Stimulated activated CD8-positive, alpha-beta memory T cell treated with anti-CD3 and anti-CD28 coated beads, Interleukin-2, amount 100 ng/mL, for 48 hours (primary cell): ENCODE measurements at regions not wholly inside any gene's neighbourhood (a gene's known extent, or its start where the extent isn't known, plus 50 kb on each side); places are given as distances from the start of the nearest gene placed in this dataset.

Experiments used
- DNase-seq, 2 donors: peaks; one replicate each; pipeline ENCODE4 v3.0.0-alpha.2; 2020; ENCODE audit warnings: low read depth in 2 of 2

- DNase-seq: no peak
Measured at GRCh38 chr18:25445430-25445829, 93.5 kb upstream of the ZNF521 start.

DNA sequence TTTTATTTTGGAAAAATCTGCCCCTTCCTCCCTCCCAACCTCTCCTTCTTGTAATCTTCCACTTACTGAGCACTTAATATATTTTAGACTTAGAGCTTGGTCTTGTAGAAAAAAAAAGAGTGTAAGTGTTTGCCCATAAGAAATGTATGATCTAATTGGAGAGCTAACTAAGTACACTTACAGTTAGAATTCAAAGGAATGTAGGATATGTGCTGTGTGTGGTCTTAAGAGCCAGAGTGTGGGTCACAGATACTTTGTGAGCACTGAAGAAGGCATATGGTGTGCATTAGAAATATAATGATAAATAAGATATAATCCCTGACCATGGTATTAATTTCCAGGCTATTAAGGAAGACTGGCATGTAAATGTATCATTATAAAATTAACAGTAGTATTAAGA, 91.8 kb upstream of the ZNF521 start:
- DNase-seq: no peak

- DNase-seq: no peak
Measured at GRCh38 chr18:25435149-25435782, 83.3 kb upstream of the ZNF521 start.

GRCh38 chr18:25434745-25435144, 82.8 kb upstream of the ZNF521 start:
- DNase-seq: no peak

DNA sequence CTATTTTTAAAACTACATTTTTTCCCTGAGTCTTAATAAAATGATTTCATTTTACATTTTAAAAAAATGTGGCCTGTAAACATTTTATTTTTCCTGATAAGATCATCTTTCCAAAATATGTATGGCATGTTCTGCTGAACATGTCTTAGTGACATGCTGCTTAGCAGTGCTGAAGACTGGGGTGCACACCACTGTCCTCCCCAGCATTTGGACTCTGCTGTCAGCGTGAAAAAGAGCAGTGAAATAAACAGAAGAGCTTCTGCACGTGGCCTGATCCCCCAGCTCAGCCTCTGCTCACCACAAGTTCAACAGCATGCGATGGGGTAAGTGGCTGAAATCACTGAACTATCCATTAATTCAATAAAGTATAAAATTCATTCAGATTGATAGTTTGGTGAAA, 81.6 kb upstream of the ZNF521 start:
- no peak for DNase-seq

DNA sequence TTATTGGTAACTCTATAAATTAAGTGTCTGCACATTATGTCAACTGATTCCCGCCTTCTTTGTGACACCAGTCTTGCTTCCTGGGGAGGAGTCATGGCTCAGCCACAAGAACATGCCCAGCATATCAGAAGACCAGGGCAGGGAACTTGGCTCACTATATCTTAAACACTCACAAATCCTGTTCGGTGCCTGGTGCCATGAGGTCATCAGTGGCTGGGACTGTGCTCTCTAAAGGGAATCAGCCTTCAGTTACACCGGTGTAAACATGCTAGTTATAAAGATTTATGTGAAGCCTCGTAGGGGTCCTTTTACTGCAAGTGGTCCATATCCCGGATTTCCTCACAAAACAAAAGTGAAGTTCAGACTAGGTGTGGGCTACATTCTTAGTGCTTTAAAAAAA, 73.1 kb upstream of the ZNF521 start:
- no peak for DNase-seq

DNA sequence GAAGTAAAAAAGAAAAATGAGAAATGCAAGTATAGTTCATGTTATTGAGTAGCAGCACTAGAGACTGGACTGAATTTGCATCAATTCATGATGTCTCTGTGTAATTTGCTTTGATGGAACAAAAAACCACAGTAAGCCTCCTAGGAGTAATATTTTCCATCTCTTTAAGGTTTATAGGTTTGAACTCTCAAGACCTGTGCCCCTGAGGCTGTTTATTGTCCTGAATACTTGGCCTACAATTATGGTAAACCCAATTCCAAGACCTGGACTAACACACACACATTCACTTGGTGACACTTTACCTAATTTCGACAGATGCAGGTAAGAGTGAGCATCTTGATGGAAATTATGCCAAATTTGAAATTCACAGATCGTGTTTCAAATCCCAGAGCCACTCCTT, 71.8 kb upstream of the ZNF521 start:
- no peak for DNase-seq

DNA sequence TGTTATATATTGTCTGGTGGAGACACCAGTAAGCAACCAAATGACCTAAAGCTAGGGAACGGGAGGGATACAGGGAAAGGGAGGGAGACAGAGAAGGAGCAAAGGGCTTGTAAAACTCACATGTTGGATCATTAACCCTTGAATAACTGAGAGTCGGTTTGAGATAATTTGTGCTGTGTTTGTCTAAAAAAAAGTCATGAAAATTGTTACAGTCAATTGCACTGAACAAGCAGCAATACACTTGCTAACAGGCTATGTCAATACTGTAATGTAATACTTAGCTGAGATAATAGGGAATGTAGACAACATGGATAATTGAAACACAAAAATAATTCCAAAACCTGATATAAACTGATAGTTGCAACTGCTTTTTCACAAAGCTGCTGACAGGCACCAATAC, 71.3 kb upstream of the ZNF521 start:
- no peak for DNase-seq

GRCh38 chr18:25422230-25422629, 70.3 kb upstream of the ZNF521 start:
- DNase-seq: no peak

DNA sequence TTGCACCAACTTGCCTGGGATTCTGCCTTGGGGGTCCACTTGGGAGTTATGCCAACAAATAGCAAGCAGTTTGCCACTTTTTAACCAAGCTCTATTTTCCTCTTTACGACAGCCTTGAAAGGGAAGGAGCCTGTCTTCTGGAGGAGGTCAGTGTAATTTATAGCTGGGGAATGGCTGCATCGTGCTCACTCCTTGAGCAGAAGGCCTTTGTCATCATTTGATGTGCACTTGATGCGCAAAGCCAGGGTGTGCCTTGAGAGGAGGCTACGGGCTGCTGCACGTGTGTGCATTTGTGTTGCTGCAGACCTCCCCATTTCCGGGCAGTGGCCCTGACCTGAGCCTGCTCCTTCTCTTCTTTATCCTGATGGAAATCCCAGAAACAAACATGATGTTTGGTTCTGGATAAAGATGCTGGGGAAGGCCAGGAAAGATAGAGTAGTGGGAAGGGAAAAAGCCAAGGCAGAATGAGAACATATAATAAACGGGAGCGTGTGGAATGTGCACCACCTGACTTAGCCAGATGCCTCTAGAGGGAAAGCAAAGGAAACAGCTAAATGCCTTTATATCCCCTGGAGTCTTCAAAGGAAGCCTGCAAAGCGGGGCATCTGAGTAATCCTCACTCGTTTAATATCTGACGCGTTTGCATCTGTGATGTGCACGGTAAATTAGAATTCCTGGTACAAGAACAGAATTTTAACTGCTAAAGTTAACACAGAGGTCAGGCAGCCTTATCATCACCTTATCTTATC, 68.3 kb upstream of the ZNF521 start:
- DNase-seq: no peak

DNA sequence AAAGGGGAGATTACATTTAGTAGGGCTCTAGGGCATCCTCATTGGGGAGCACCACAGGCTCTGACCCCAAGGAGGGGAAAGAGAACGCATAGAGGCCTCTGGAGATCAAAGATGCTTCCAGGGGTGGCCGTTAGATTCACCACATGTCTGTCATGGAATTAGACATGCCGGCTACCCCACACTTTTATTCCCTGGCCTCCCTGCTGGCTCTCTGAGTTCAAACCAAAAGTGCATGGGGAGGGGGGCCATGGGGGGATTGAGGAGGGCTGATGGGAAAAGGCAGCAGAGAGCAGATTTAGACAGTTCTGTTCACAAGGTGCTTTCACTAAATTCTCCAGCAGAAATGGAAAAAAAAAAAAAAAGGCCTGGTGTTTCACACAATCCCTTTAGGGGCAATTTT, 64.4 kb upstream of the ZNF521 start:
- no peak for DNase-seq

- no peak for DNase-seq
Measured at GRCh38 chr18:25409971-25410370, 58.0 kb upstream of the ZNF521 start.

- DNase-seq: no peak
Measured at GRCh38 chr18:25408293-25408692, 56.3 kb upstream of the ZNF521 start.
